ENCODE measurements at regions not wholly inside any gene's neighbourhood (a gene's known extent, or its start where the extent isn't known, plus 50 kb on each side); places are given as distances from the start of the nearest gene placed in this dataset.

- TF ChIP-seq EZH2phosphoT487 (IDR thresholded peaks at IDR 0.05; ENCODE audit: borderline replicate concordance, low read depth), result no peak
- TF ChIP-seq SIN3A (IDR thresholded peaks at IDR 0.05; ENCODE audit: borderline replicate concordance, low read depth, low read length), result no peak
- no peak for TF ChIP-seq TAF1 (IDR thresholded peaks at IDR 0.05; ENCODE audit: borderline replicate concordance, low read depth, low read length)
- TF ChIP-seq TEAD4 (IDR thresholded peaks at IDR 0.05; ENCODE audit: borderline replicate concordance, insufficient read depth), result no peak
- no peak for TF ChIP-seq CTCF (IDR thresholded peaks at IDR 0.05)
- TF ChIP-seq USF2 (IDR thresholded peaks at IDR 0.05; ENCODE audit: borderline replicate concordance, low read depth, low read length), result no peak
- TF ChIP-seq MAX (IDR thresholded peaks at IDR 0.05; ENCODE audit: low read depth), result no peak
- no peak for TF ChIP-seq POLR2AphosphoS5 (IDR thresholded peaks at IDR 0.05; ENCODE audit: low read depth, low read length)
- no peak for TF ChIP-seq RXRA (IDR thresholded peaks at IDR 0.05; ENCODE audit: borderline replicate concordance, low read depth)
- no peak for TF ChIP-seq PBX3 (IDR thresholded peaks at IDR 0.05)
- no peak for TF ChIP-seq EP300 (IDR thresholded peaks at IDR 0.05; ENCODE audit: borderline replicate concordance in 1 of 2, low read depth in 1 of 2, low read length in 1 of 2)
- TF ChIP-seq MXI1 (IDR thresholded peaks at IDR 0.05; ENCODE audit: low read depth, low read length), result no peak
These were observed 170.5 kb downstream of the FTCDNL1 start for GRCh38 chr2:199680482-199680881.

Measured in SK-N-SH (cell line).